Endothelial cell of umbilical vein (primary cell): ENCODE measurements at regions not wholly inside any gene's neighbourhood (a gene's known extent, or its start where the extent isn't known, plus 50 kb on each side); places are given as distances from the start of the nearest gene placed in this dataset.

Source experiments
- BruUV-seq: library from RNA; stranded (reverse); fragments of 400-500 nt; replicated peaks from 2 replicates; lab custom pipeline; 2021; lab: Mats Ljungman, UMichigan
- CTCF ChIA-PET: fragments of 300-600, 350-600 bp; sonication (Branson Sonifier 250); formaldehyde crosslinking; loops from one replicate; lab custom pipeline; 2021; ENCODE audit warnings: antibody characterized with exemption, inconsistent platforms; lab: Charles Lee
- POLR2A ChIA-PET: fragments of 300-600, 350-600 bp; sonication (Branson Sonifier 250); formaldehyde crosslinking; loops from one replicate; lab custom pipeline; 2021; ENCODE audit warnings: antibody characterized with exemption, inconsistent platforms; lab: Charles Lee
- DNase-seq: peaks from one replicate; pipeline ENCODE4 v3.0.0-alpha.2; 2011; ENCODE audit warnings: low read depth, low spot score
- FAIRE-seq: peaks from 2 replicates; lab custom pipeline; 2011; peaks lifted over from hg19 to GRCh38; lab: Jason Lieb, UNC
- H2AFZ ChIP-seq: 2 replicates; pipeline ENCODE4 v1.6.0; 2012; ENCODE audit warnings: low read depth, low read length, control low read depth, inconsistent platforms
- H3K27ac ChIP-seq: 2 replicates; pipeline ENCODE4 v1.5.1; 2011; ENCODE audit warnings: low read depth, mild to moderate bottlenecking, control low read depth, low read length, moderate library complexity; ENCODE audit not compliant: insufficient read depth
- H3K27me3 ChIP-seq, 2 experiments: 2 replicates each; pipeline versions ENCODE4 v1.6.0 to v1.6.1; 2011; ENCODE audit warnings: low read length in 2 of 2, mixed read lengths in 1 of 2; ENCODE audit not compliant: control insufficient read depth in 2 of 2, insufficient read depth in 2 of 2
- H3K36me3 ChIP-seq, 2 experiments: 2 replicates in 1 of 2; 3 replicates in 1 of 2; pipeline ENCODE4 v1.5.1; 2011; ENCODE audit warnings: low read length in 2 of 2, mild to moderate bottlenecking in 1 of 2, moderate library complexity in 1 of 2; ENCODE audit not compliant: control insufficient read depth in 2 of 2, insufficient read depth in 2 of 2; ENCODE audit errors: extremely low read depth in 1 of 2
- H3K4me1 ChIP-seq: 3 replicates; pipeline ENCODE4 v1.5.1; 2011; ENCODE audit warnings: mild to moderate bottlenecking, low read length; ENCODE audit not compliant: control insufficient read depth, insufficient read depth; ENCODE audit errors: extremely low read depth
- H3K4me2 ChIP-seq: 2 replicates; pipeline ENCODE4 v1.6.1; 2011; ENCODE audit warnings: low read length, control low read depth, mixed read lengths; ENCODE audit not compliant: insufficient read depth
- H3K4me3 ChIP-seq, 3 experiments: fragments of 200-600 bp in 1 of 3; sonication (generic), shearing (Covaris generic) in 1 of 3; replicated peaks in 1 of 3; 2 replicates each; pipeline ENCODE4 v1.5.1; 2011 to 2016; ENCODE audit warnings: control low read depth in 3 of 3, low read length in 3 of 3, mild to moderate bottlenecking in 2 of 3, inconsistent platforms in 1 of 3, low read depth in 1 of 3, moderate library complexity in 1 of 3; ENCODE audit not compliant: insufficient read depth in 1 of 3
- H3K79me2 ChIP-seq: 2 replicates; pipeline ENCODE4 v1.6.0; 2012; ENCODE audit warnings: low read length, inconsistent platforms; ENCODE audit not compliant: control insufficient read depth, insufficient read depth
- H3K9ac ChIP-seq: replicated peaks from 2 replicates; pipeline ENCODE3; 2011; ENCODE audit warnings: low read length, control low read depth; ENCODE audit not compliant: insufficient read depth; ENCODE audit errors: extremely low read depth
- H3K9me1 ChIP-seq: replicated peaks from 3 replicates; pipeline ENCODE4 v1.6.0; 2011; ENCODE audit warnings: mild to moderate bottlenecking, low read length; ENCODE audit not compliant: control insufficient read depth, insufficient read depth; ENCODE audit errors: extremely low read depth
- H3K9me3 ChIP-seq: replicated peaks from 2 replicates; pipeline ENCODE4 v1.5.1; 2012; ENCODE audit warnings: low read length, inconsistent platforms; ENCODE audit not compliant: control insufficient read depth, insufficient read depth
- H4K20me1 ChIP-seq: replicated peaks from 2 replicates; pipeline ENCODE3; 2011; ENCODE audit warnings: mild to moderate bottlenecking, low read length; ENCODE audit not compliant: control insufficient read depth, insufficient read depth; ENCODE audit errors: extremely low read depth
- CTCF ChIP-seq, 2 donors: IDR thresholded peaks; 1 replicate in 1 of 2; 2 replicates in 1 of 2; pipeline ENCODE4 v1.5.1; 2011; ENCODE audit warnings: low read length in 2 of 2, mild to moderate bottlenecking in 2 of 2, moderate library complexity in 2 of 2, control low read depth in 1 of 2, inconsistent platforms in 1 of 2, low read depth in 1 of 2; ENCODE audit not compliant: insufficient read depth in 1 of 2; ENCODE audit errors: extremely low read depth in 1 of 2
- EZH2 ChIP-seq: IDR thresholded peaks from 2 replicates; pipeline ENCODE4 v1.6.1; 2012; ENCODE audit warnings: borderline replicate concordance, low read depth, mild to moderate bottlenecking, moderate library complexity, low read length, inconsistent platforms; ENCODE audit not compliant: severe bottlenecking
- FOS ChIP-seq: IDR thresholded peaks from 2 replicates; pipeline ENCODE4 v1.6.1; 2011; ENCODE audit warnings: mild to moderate bottlenecking, low read length, moderate library complexity, borderline replicate concordance; ENCODE audit not compliant: insufficient read depth
- GATA2 ChIP-seq: IDR thresholded peaks from 2 replicates; pipeline ENCODE4 v1.7.0; 2011; ENCODE audit warnings: low read depth, mild to moderate bottlenecking, moderate library complexity, mixed read lengths, low read length; ENCODE audit not compliant: insufficient read length, insufficient read depth
- JUN ChIP-seq: IDR thresholded peaks from 2 replicates; pipeline ENCODE4 v1.6.1; 2011; ENCODE audit warnings: borderline replicate concordance, low read depth; ENCODE audit not compliant: insufficient read length, insufficient read depth
- MAX ChIP-seq: IDR thresholded peaks from 2 replicates; pipeline ENCODE4 v1.6.1; 2011; ENCODE audit not compliant: insufficient read depth, insufficient read length
- MYC ChIP-seq: IDR thresholded peaks from one replicate; pipeline ENCODE4 v1.6.1; 2011; ENCODE audit warnings: mild to moderate bottlenecking, low read depth, low read length
- POLR2A ChIP-seq: IDR thresholded peaks from 2 replicates; pipeline ENCODE4 v1.6.1; 2012; ENCODE audit warnings: low read depth, mild to moderate bottlenecking, control low read depth, low read length
- POLR2AphosphoS5 ChIP-seq: IDR thresholded peaks from 2 replicates; pipeline ENCODE4 v1.6.1; 2012; ENCODE audit warnings: low read depth, mild to moderate bottlenecking, control low read depth, low read length, moderate library complexity; ENCODE audit not compliant: insufficient read depth
- dilution Hi-C: fragments of 300-500 bp; cut with MboI; formaldehyde crosslinking; loops from one replicate; pipeline ENCODE4 v1.15.0; 2019; ENCODE audit warnings: low sequenced_read_pairs; ENCODE audit not compliant: extremely low pct_ligation_motif_present
- intact Hi-C: fragments of 100-400 bp; cut with micrococcal nuclease; formaldehyde crosslinking; loops from one replicate; pipeline ENCODE4 v1.10.0; 2022

GRCh38 chr14:66131111-66131510 lies 355.1 kb upstream of the CCDC196 start:
- H3K4me1 ChIP-seq: no peaks in the 10 kb centered on the region
- no peaks in the 10 kb centered on the region for H3K27me3 ChIP-seq
- H2AFZ ChIP-seq: no peak overlapping the region
- no peak overlapping the region for H3K27ac ChIP-seq
- no peaks in the 10 kb centered on the region for H3K36me3 ChIP-seq
- H3K4me2 ChIP-seq: no peak overlapping the region
- ChIA-PET POLR2A (interaction anchor here (0.7 kb wide), 1 partner anchor 972 kb away, joined by 3 read pairs; no protein-coding TSS in a partner anchor), CTCF (no interaction called here)
- intact Hi-C loops (no loop called here), dilution Hi-C loops (no loop called here)
- no peak for DNase-seq
- H3K9ac ChIP-seq: no peak overlapping the region
- H3K9me1 ChIP-seq: no peaks in the 10 kb centered on the region
- BruUV-seq: no TSS peak
- FAIRE-seq: no peak
- TF ChIP-seq MAX: no peak
- no peak for TF ChIP-seq CTCF (IDR thresholded peaks at IDR 0.05; ENCODE audit: extremely low read depth in 1 of 2, insufficient read depth in 1 of 2, low read depth in 1 of 2, low read length in 2 of 2)
- TF ChIP-seq POLR2AphosphoS5: no peak
- TF ChIP-seq GATA2: no peak
- TF ChIP-seq EZH2: no peak
- no peak for TF ChIP-seq POLR2A
- TF ChIP-seq FOS: no peak
- TF ChIP-seq MYC: no peak
- no peak for TF ChIP-seq JUN
- no peaks in the 10 kb centered on the region for H4K20me1 ChIP-seq
- no peaks in the 10 kb centered on the region for H3K9me3 ChIP-seq
- H3K4me3 ChIP-seq: no peak overlapping the region
- H3K79me2 ChIP-seq: no peaks in the 10 kb centered on the region
